Sigmoid colon (tissue), 4 donors: ENCODE measurements at regions not wholly inside any gene's neighbourhood (a gene's known extent, or its start where the extent isn't known, plus 50 kb on each side); places are given as distances from the start of the nearest gene placed in this dataset.

Experiments used
- CTCF ChIP-seq, 4 experiments: fragments of 450-650 bp in 3 of 4; fragments of 200-600 bp in 1 of 4; IDR thresholded peaks; one replicate each; pipeline ENCODE4 v1.5.1; 2016 to 2019; ENCODE audit warnings: antibody characterized with exemption in 4 of 4, mild to moderate bottlenecking in 3 of 4, moderate library complexity in 2 of 4
- EP300 ChIP-seq, 4 donors: sonication (generic); formaldehyde crosslinking; IDR thresholded peaks; one replicate each; pipeline ENCODE4 v1.6.1; 2017; ENCODE audit warnings: antibody characterized with exemption in 4 of 4
- POLR2A ChIP-seq, 2 donors: fragments of 450-650 bp; IDR thresholded peaks; one replicate each; pipeline ENCODE4 v1.6.1; 2016; ENCODE audit warnings: antibody characterized with exemption in 2 of 2, mild to moderate bottlenecking in 2 of 2, moderate library complexity in 2 of 2
- POLR2AphosphoS5 ChIP-seq, 4 donors: sonication (generic); formaldehyde crosslinking; IDR thresholded peaks; one replicate each; pipeline ENCODE4 v1.6.1; 2017; ENCODE audit warnings: antibody characterized with exemption in 4 of 4

- no peak for TF ChIP-seq POLR2AphosphoS5 (IDR thresholded peaks at IDR 0.05)
- TF ChIP-seq CTCF (IDR thresholded peaks at IDR 0.05): no peak
- no peak for TF ChIP-seq EP300 (IDR thresholded peaks at IDR 0.05)
- no peak for TF ChIP-seq POLR2A (IDR thresholded peaks at IDR 0.05)
Measured at GRCh38 chr7:142569851-142570250, 179.4 kb upstream of the PRSS1 start.
